BJ (cell line): ENCODE measurements at regions not wholly inside any gene's neighbourhood (a gene's known extent, or its start where the extent isn't known, plus 50 kb on each side); places are given as distances from the start of the nearest gene placed in this dataset.
"Not testable (repeated sequence)": the region's sequence is repeated elsewhere in the genome, so short reads cannot be mapped to it uniquely, and the experiment has no call there.

Experiments
- CTCF ChIA-PET: fragments of 350-600 bp; formaldehyde crosslinking; extraction: SDS; loops from one replicate; lab custom pipeline; 2021; ENCODE audit warnings: antibody characterized with exemption, inconsistent platforms; lab: Yijun Ruan, JAX
- POLR2A ChIA-PET: fragments of 300-600 bp; sonication (Branson Sonifier 250); formaldehyde crosslinking; extraction: SDS; loops from one replicate; lab custom pipeline; 2021; ENCODE audit warnings: antibody characterized with exemption; lab: Charles Lee
- DNase-seq: peaks from one replicate; pipeline ENCODE4 v3.0.0-alpha.2; 2011; ENCODE audit warnings: low read depth
- H3K27me3 ChIP-seq: 2 replicates; pipeline ENCODE4 v1.6.0; 2011; ENCODE audit warnings: low read length; ENCODE audit not compliant: control insufficient read depth, insufficient read depth
- H3K36me3 ChIP-seq: 2 replicates; pipeline ENCODE4 v1.5.1; 2011; ENCODE audit warnings: low read length; ENCODE audit not compliant: control insufficient read depth, insufficient read depth
- H3K4me3 ChIP-seq: 2 replicates; pipeline ENCODE4 v1.5.1; 2011; ENCODE audit warnings: low read depth, mild to moderate bottlenecking, control low read depth, low read length
- CTCF ChIP-seq: IDR thresholded peaks from 2 replicates; pipeline ENCODE4 v1.5.1; 2011; ENCODE audit warnings: low read depth, mild to moderate bottlenecking, control low read depth, inconsistent platforms, low read length, moderate library complexity; ENCODE audit not compliant: insufficient read depth

DNA sequence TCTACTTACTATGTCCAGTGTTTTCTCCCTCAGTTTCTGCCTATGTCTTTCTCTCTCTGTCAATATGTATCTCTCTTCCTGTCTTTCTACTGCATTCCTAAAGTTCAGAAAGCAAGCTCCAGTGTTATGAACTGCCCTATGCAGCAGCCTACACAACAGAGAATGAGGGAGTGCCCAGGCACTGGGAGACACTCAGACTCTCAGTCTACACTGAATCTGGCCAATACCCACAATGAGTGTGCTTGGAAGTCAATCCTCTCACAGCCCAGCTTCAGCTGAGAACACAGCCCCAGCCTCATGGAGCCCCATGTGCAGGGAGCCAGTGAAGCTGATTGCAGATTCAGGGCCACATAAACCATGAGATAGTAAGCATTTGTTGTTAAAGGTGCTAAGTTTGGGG, 128.7 kb downstream of the ALG10 start:
- TF ChIP-seq CTCF = no peak
- Histone ChIP-seq H3K27me3 (no peaks in the 10 kb centered on the region), H3K36me3 (no peaks in the 10 kb centered on the region), H3K4me3 (no peak overlapping the region)
- no peak for DNase-seq
- ChIA-PET POLR2A (no interaction called here), CTCF (no interaction called here)

- POLR2A ChIA-PET = no interaction called here
- H3K27me3 ChIP-seq = no peaks in the 10 kb centered on the region
- H3K4me3 ChIP-seq = no peak overlapping the region
- CTCF ChIA-PET = no interaction called here
- no peak for TF ChIP-seq CTCF
- DNase-seq = no peak
- H3K36me3 ChIP-seq = no peaks in the 10 kb centered on the region
These were observed 141.1 kb downstream of the ALG10 start for GRCh38 chr12:34163443-34163842.

DNA sequence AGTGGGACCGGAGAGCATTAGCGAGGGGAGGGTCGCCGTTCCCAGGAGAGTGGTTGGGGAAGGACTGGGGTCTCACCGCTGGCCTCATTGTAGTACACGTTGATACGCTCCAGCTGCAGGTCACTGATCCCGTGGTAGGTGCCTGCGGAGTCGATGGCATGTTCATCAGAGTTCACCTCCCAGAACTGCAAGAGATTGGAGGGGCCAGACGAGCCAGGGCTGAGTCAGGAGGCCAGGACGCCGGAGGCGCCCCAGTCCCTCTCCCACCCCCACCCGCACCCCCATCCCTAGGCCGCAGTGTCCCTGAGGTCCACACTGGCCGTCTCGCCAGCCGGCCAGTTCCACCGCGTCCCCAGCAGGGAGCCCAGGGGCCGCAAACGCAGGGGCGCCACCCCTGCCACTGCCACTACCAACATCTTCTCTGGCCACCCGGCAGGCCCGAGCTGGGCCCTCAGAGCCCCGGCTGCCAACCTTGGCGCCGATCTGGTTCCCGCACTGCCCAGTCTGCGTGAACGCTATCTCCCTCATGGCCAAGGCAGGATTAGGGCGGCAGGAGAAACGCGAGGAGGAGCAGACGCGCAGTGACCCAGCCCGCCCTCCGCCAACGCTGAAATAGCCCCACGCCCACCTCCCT, 144.2 kb downstream of the ALG10 start:
- no peak for DNase-seq
- ChIA-PET POLR2A (no interaction called here), CTCF (interaction anchor here (0.6 kb wide), 1 partner anchor 84 kb away, joined by 3 read pairs; no protein-coding TSS in a partner anchor)

GRCh38 chr12:34168507-34168906, 146.2 kb downstream of the ALG10 start:
- CTCF ChIA-PET, H3K27me3 ChIP-seq, DNase-seq, H3K4me3 ChIP-seq, H3K36me3 ChIP-seq, POLR2A ChIA-PET: not testable (repeated sequence)

More for the DNA sequence above, 144.2 kb downstream of the ALG10 start:
- Histone ChIP-seq H3K4me3 (no peak overlapping the region), H3K36me3 (no peaks in the 10 kb centered on the region), H3K27me3 (no peaks in the 10 kb centered on the region)
- TF ChIP-seq CTCF = no peak

GRCh38 chr12:34186492-34186891, 164.2 kb downstream of the ALG10 start:
- H3K36me3 ChIP-seq = no peaks in the 10 kb centered on the region
- CTCF ChIA-PET = interaction anchor here (0.8 kb wide), 1 partner anchor 12 kb away, joined by 3 read pairs; no protein-coding TSS in a partner anchor
- no peak overlapping the region for H3K4me3 ChIP-seq
- DNase-seq = no peak
- H3K27me3 ChIP-seq = no peaks in the 10 kb centered on the region
- POLR2A ChIA-PET = no interaction called here
- TF ChIP-seq CTCF = no peak

- CTCF ChIA-PET = no interaction called here
- POLR2A ChIA-PET = no interaction called here
- Histone ChIP-seq H3K36me3 (no peaks in the 10 kb centered on the region), H3K27me3 (no peaks in the 10 kb centered on the region), H3K4me3 (no peak overlapping the region)
- DNase-seq = no peak
- no peak for TF ChIP-seq CTCF
These were observed 166.7 kb downstream of the ALG10 start for GRCh38 chr12:34188974-34189373.
